DOHH2 (cell line): ENCODE measurements at regions not wholly inside any gene's neighbourhood (a gene's known extent, or its start where the extent isn't known, plus 50 kb on each side); places are given as distances from the start of the nearest gene placed in this dataset.

Source experiments
- H3F3A ChIP-seq: fragments of 200-600 bp; sonication (generic), shearing (Covaris generic); 2 replicates; pipeline ENCODE4 v1.6.0; 2016; ENCODE audit warnings: antibody characterized with exemption, mild to moderate bottlenecking; ENCODE audit not compliant: control insufficient read depth, insufficient read depth
- H3K27ac ChIP-seq: fragments of 200-600 bp; sonication (generic); 2 replicates; pipeline ENCODE4 v1.5.1; 2014; ENCODE audit warnings: low read depth, mild to moderate bottlenecking, low read length, moderate library complexity
- H3K27me3 ChIP-seq: fragments of 200-600 bp; sonication (generic); 2 replicates; pipeline ENCODE4 v1.6.1; 2014; ENCODE audit warnings: mild to moderate bottlenecking, low read length, mixed read lengths; ENCODE audit not compliant: control insufficient read depth
- H3K36me3 ChIP-seq: fragments of 200-600 bp; sonication (generic); 2 replicates; pipeline ENCODE4 v1.6.1; 2014; ENCODE audit warnings: mild to moderate bottlenecking, low read length, moderate library complexity, mixed read lengths; ENCODE audit not compliant: control insufficient read depth
- H3K4me1 ChIP-seq: fragments of 200-600 bp; sonication (generic); 2 replicates; pipeline ENCODE4 v1.6.1; 2014; ENCODE audit warnings: mild to moderate bottlenecking, low read length, mixed read lengths; ENCODE audit not compliant: control insufficient read depth
- H3K4me2 ChIP-seq: fragments of 200-600 bp; sonication (generic); 2 replicates; pipeline ENCODE4 v1.6.0; 2014; ENCODE audit warnings: mild to moderate bottlenecking, low read length, moderate library complexity
- H3K4me3 ChIP-seq: fragments of 200-600 bp; sonication (generic); 2 replicates; pipeline ENCODE4 v1.5.1; 2014; ENCODE audit warnings: mild to moderate bottlenecking, low read length, mixed read lengths
- H3K79me2 ChIP-seq: fragments of 200-600 bp; sonication (generic); 2 replicates; pipeline ENCODE4 v1.6.1; 2014; ENCODE audit warnings: mild to moderate bottlenecking, low read length, mixed read lengths; ENCODE audit not compliant: control insufficient read depth
- H3K9me2 ChIP-seq: fragments of 200-600 bp; sonication (generic); replicated peaks from 2 replicates; pipeline ENCODE4 v1.6.1; 2014; ENCODE audit warnings: mild to moderate bottlenecking, low read length, mixed read lengths; ENCODE audit not compliant: control insufficient read depth
- H3K9me3 ChIP-seq: fragments of 200-600 bp; sonication (generic); 2 replicates; pipeline ENCODE4 v1.6.1; 2014; ENCODE audit warnings: antibody characterized with exemption, low read length, mixed read lengths; ENCODE audit not compliant: control insufficient read depth, insufficient read depth
- H4K20me1 ChIP-seq: fragments of 200-600 bp; sonication (generic); 2 replicates; pipeline ENCODE4 v1.6.0; 2014; ENCODE audit warnings: low read depth, mild to moderate bottlenecking, antibody characterized with exemption, low read length, moderate library complexity; ENCODE audit not compliant: control insufficient read depth, insufficient read depth
- EZH2phosphoT487 ChIP-seq: fragments of 200-600 bp; sonication (generic); IDR thresholded peaks from 2 replicates; pipeline ENCODE4 v1.6.1; 2017; ENCODE audit warnings: borderline replicate concordance, mild to moderate bottlenecking, antibody characterized with exemption, low read length, moderate library complexity, mixed read lengths
- TF ChIP-seq, protein P1 (sequence below): fragments of 200-600 bp; sonication (generic); IDR thresholded peaks from one replicate; pipeline ENCODE4 v1.5.1; 2014; ENCODE audit warnings: antibody characterized with exemption, mild to moderate bottlenecking, low read depth, low read length; ENCODE audit not compliant: poor library complexity, severe bottlenecking

DNA sequence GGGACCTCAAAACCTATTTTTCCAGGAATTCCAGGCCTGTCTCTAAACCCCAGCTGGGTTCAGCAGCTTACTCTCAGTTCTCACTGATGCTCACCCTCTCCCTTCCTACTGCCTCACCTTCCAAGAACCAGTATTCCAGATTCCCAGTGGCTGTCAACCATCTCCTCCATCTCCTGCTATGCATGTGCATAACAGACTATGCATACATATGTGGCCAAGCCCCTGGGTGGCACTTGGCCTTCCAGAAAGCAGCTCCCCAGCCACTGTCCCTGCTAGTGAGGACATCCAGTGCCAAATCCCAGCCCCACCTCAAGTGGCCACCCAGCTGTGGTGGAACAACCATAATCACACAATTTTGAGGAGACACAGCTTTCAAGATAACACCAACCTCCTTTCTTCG lies 475.7 kb upstream of the PKN2 start:
- no peaks in the 10 kb centered on the region for H3K36me3 ChIP-seq
- H3K4me1 ChIP-seq: no peaks in the 10 kb centered on the region
- no peaks in the 10 kb centered on the region for H3K79me2 ChIP-seq
- no peak overlapping the region for H3K4me3 ChIP-seq
- no peaks in the 10 kb centered on the region for H3K9me3 ChIP-seq
- no peaks in the 10 kb centered on the region for H3K9me2 ChIP-seq
- no peaks in the 10 kb centered on the region for H4K20me1 ChIP-seq
- no peak for TF ChIP-seq EZH2phosphoT487
- TF ChIP-seq, protein P1, sequence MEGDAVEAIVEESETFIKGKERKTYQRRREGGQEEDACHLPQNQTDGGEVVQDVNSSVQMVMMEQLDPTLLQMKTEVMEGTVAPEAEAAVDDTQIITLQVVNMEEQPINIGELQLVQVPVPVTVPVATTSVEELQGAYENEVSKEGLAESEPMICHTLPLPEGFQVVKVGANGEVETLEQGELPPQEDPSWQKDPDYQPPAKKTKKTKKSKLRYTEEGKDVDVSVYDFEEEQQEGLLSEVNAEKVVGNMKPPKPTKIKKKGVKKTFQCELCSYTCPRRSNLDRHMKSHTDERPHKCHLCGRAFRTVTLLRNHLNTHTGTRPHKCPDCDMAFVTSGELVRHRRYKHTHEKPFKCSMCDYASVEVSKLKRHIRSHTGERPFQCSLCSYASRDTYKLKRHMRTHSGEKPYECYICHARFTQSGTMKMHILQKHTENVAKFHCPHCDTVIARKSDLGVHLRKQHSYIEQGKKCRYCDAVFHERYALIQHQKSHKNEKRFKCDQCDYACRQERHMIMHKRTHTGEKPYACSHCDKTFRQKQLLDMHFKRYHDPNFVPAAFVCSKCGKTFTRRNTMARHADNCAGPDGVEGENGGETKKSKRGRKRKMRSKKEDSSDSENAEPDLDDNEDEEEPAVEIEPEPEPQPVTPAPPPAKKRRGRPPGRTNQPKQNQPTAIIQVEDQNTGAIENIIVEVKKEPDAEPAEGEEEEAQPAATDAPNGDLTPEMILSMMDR: no peak
- H3K27ac ChIP-seq: no peak overlapping the region
- no peaks in the 10 kb centered on the region for H3F3A ChIP-seq
- H3K4me2 ChIP-seq: no peak overlapping the region
- no peaks in the 10 kb centered on the region for H3K27me3 ChIP-seq

- no peaks in the 10 kb centered on the region for H3F3A ChIP-seq
Measured at GRCh38 chr1:88210103-88210787, 473.8 kb upstream of the PKN2 start.

DNA sequence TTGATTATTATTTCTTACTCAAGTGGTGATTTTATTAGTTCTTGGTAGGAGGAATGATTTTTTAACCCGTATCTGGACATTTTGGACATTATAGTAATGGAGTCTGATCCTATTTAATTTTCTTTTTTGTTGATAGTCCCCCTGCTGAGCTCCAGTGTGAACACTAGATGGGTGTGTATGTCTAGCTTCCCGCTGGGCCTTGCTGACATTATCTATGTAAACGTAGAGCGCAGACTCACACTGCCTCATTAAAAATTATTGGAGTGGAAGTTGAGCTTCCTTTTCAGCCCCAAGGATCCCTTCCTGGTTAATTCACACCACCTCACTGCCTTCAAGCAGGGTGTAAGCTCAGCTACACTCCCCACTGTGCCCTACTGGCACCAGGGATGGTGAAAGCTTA lies 467.6 kb upstream of the PKN2 start:
- H3K9me2 ChIP-seq: no peaks in the 10 kb centered on the region
- no peaks in the 10 kb centered on the region for H3K36me3 ChIP-seq
- TF ChIP-seq, protein P1: no peak
- TF ChIP-seq EZH2phosphoT487: no peak
- no peaks in the 10 kb centered on the region for H3K4me1 ChIP-seq
- H3K27me3 ChIP-seq: 0 out of 2 replicates have a peak, but pooled peaks cover 3% of the 10 kb centered on the region
- H3K4me2 ChIP-seq: no peak overlapping the region
- H4K20me1 ChIP-seq: no peaks in the 10 kb centered on the region
- no peaks in the 10 kb centered on the region for H3K79me2 ChIP-seq
- H3K27ac ChIP-seq: no peak overlapping the region
- no peaks in the 10 kb centered on the region for H3K9me3 ChIP-seq
- no peak overlapping the region for H3K4me3 ChIP-seq
- H3F3A ChIP-seq: no peaks in the 10 kb centered on the region

More at GRCh38 chr1:88210103-88210787, 473.8 kb upstream of the PKN2 start:
- no peak overlapping the region for H3K4me3 ChIP-seq
- no peaks in the 10 kb centered on the region for H3K36me3 ChIP-seq
- H4K20me1 ChIP-seq: no peaks in the 10 kb centered on the region
- no peaks in the 10 kb centered on the region for H3K79me2 ChIP-seq
- no peak overlapping the region for H3K27ac ChIP-seq
- no peaks in the 10 kb centered on the region for H3K4me1 ChIP-seq
- no peak overlapping the region for H3K4me2 ChIP-seq
- H3K27me3 ChIP-seq: no peaks in the 10 kb centered on the region
- TF ChIP-seq, protein P1: no peak
- no peak for TF ChIP-seq EZH2phosphoT487
- H3K9me2 ChIP-seq: no peaks in the 10 kb centered on the region
- no peaks in the 10 kb centered on the region for H3K9me3 ChIP-seq
